ENCODE measurements at regions not wholly inside any gene's neighbourhood (a gene's known extent, or its start where the extent isn't known, plus 50 kb on each side); places are given as distances from the start of the nearest gene placed in this dataset.

DNA sequence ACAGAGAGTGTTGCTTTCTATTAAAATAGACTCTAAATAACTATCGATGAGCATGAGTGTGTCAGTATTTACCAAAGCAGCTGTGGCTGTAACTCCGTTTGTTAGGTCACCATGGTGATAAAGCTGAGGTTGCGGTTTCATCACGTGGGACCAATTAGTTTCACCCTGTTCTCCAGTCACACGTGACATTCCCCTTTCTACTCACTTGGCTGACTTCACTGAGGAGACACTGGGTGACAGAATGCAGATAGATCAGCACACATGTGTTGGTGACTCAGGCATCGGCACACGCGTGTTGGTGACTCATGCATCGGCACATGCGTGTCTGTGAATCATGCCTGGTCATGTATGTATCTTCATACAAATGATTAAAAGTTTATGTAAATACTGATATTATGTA lies 285.4 kb downstream of the THBS2 start:
- DNase-seq (ENCODE audit: low read depth), result peak; percentile 98

DNA sequence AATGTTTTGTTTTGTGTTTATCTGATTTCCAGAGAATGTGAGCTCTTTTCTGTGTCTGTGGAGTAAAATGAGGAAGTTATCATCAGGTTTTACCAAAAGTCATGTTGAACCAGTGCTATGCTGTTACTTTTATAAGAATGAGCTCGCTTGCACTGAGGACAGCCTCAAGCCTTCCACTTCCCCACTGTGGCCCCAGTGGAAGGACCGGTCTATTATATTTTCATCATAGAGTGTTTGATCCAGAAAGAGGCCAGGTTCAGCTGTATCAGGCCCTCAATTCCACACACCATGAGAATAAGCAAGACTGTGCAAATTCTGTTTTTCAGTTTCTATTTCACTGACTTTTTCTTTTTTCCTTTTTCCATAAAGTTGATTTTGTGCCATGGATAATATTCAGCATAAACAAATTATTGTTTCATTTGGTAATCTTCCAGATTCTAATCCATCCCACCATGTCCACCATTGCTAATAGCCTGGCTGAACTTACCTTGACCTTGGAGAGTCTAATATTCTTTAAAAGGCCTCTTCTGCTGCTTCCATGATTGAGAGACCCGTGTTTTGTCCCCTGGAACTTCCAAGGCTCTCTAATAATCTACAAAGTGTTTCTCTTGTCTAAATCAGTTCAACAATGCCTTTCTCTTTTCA lies 286.2 kb downstream of the THBS2 start:
- DNase-seq (ENCODE audit: low read depth), result no peak

DNA sequence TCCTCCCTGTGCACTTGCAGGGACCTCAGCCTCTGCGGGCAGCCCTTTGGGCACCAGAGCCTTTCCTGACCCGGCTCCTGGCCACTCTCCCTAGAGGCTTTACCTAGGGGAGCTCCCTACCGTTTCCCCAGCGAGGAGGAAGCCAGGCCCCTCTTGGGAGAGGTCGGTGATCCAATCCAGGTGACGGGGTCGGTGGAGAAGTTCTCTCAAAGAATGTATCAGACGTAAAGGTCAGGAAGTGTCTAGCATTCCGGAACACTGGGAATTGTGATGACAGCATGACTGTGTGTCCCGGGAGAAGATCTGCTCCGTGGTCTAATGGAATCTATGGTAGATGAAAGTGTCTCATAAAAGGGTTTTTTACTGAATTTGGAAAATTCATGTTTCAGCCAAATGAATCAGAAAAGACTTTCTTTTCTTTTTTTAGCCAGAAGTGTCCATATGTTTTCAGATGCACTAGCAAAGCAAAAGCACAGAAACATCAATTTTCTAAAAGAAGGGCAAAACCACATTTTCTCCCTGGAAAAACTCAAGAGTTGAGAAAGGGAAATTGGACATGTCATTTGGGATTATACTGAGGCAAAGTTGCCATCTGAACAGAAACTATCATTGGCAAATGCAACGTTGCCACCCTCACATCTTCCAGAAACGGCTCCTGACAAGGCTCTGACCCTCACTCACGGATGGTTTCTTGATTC lies 289.4 kb downstream of the THBS2 start:
- peak; percentile 74 for DNase-seq (ENCODE audit: low read depth)

DNA sequence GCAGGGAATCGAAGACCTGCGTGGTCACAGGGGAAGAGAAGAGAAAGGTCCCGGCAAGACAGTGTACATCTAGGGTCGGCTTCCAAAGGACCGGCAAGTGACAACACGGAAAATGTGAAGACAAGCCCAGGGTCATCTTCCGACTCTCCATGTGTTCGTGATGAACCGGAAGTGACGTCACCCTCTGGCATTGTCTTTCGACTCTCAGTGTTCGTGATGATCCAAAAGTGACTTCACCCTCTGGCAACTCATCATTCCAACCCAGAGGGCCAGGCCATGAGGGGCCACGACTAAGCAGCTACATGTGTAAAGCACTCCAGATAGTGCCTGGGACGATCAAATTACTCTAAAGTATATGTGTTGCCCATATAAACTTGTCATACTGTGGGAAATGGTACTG lies 290.8 kb downstream of the THBS2 start:
- no peak for DNase-seq (ENCODE audit: low read depth)

GRCh38 chr6:168961264-168961656 lies 292.4 kb downstream of the THBS2 start:
- no peak for DNase-seq (ENCODE audit: low read depth)

DNA sequence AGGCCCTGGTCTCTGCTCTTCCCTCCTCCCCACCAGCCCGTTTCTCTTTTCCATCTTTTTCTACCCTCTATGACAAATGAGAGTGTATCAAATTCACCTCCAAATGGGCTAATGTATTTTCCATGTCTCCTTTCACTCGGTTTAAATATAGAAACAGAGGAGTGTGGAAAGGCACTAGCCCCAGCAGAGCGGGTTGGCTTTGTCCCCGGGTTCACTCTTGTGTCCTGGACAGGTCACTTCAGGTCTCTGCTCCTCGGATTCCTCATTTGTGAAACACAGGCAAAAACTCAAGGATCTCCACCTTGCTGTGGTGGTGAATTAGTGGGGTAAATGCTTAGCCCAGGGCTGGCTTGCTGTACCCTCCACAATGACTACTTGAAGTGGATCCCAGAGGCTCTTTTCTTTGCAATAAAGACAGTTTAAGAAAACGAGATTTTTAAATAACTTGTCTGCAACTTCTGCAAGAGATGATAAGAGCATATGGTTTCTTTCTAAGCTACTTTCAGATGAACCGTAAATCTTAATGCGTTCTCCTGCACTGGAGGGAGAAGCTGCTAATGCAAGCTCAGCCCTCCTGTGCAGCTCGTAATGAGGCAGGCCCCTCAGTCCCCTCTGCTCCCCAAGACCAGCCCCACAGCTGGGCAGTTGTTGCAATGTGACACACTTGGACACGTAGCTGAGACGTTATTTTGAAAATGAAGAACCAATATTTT lies 292.9 kb downstream of the THBS2 start:
- DNase-seq (ENCODE audit: low read depth), result no peak

DNA sequence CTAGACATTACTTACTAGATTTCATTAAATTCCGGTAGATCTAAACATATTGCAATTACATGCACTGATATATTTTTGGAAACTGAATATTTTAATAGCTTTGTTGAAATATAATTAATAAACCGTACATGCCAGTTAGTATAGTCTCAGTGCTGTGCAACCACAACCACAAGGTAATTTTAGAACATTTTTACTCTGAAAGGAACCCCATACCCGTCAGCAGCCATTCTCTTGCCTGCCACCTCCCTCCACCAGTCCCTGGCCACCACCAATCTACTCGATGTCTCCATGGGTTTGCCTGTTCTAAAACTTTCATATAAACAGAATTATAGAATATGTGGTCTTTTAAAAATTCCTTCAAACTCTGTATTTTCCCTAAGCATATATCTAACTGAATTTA lies 293.9 kb downstream of the THBS2 start:
- no peak for DNase-seq (ENCODE audit: low read depth)

DNA sequence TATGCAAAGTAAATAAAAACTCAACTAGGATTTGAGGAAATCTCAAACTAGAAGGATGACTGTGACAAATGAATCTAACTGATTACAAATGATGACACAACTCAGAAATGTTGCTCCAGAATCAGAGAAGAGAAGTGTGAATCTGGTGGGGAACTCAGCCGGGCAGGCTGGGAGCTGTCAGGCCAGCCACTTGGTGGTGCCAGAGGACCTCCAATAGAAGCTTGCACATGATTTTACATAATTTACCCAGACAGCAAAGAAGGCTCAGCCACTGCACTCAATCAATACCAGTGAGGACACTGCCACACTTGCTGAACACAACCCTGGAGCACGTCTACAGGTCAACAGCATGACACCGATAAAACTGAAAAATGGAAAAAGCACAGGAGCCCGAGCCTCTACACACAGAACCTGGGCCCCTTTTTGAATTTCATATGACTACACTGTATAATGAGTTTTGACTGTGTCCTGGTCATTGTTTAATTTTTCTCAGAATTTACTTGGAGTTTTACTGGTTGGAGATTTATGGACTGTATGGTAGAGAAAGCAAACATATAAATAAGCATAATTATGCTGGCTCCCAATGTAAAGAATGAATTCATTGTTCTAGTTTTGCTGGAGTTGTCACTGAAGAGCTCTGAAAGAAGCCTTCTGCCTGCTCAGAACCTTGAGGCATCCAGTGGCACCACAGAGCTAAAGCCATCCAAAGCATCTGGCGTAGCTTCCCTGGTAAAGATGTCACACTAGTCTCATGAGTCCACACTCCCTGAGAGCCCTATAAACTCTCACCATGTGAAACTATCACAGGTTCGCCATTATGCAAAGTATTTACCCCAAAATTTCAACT lies 296.5 kb downstream of the THBS2 start:
- DNase-seq (ENCODE audit: low read depth), result no peak

- no peak for DNase-seq (ENCODE audit: low read depth)
Observed at GRCh38 chr6:168956141-168956838, 297.4 kb downstream of the THBS2 start.

DNA sequence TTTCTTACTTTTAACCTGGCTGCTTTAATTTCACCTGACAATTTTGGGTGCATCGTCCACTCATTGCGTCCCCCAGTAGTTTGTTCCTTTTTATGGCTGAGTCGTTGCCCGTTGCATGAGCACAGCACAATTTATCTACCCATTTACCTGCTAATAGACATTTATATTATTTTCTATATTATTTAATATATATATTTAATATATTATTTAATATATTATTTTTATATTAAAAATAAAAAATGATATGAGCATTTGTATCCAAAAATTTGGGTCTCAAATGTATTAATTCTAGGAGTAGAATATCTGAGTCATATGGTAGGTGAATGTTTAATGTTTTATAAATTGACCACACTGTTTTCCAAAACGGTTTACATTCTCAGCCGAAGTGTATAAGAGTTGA lies 300.2 kb downstream of the THBS2 start:
- no peak for DNase-seq (ENCODE audit: low read depth)

- no peak for DNase-seq (ENCODE audit: low read depth)
Observed at GRCh38 chr6:168951217-168951616, 302.4 kb downstream of the THBS2 start.

- DNase-seq (ENCODE audit: low read depth), result no peak
Observed at GRCh38 chr6:168950858-168951214, 302.8 kb downstream of the THBS2 start.

- DNase-seq (ENCODE audit: low read depth), result no peak
Observed at GRCh38 chr6:168949981-168950857, 303.4 kb downstream of the THBS2 start.

DNA sequence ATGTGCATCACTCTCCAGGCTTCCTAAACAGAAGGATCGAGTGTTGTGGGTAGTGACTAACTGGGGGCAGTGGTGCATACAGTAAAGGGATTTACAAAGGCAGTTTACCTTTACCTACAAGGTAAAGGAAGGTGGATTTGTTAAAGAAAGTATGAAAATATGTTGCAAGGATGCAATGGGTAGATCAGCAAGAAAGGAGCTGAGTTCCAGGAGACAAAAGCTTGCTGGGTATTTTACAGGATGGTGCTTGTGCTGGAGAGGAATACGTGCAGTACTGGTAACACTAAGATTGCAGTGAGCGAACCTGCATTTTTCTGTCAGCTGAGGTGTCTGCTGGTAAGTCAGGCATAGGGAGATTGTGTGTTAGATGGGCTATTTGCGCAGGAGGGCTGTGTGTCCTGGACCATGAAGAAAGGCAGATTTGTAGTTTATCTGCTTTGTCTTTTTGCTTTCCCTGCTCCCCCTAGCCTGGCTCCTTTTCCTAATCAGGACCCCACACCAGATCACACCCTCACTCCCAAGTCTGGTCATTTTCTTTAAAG lies 304.6 kb downstream of the THBS2 start:
- DNase-seq (ENCODE audit: low read depth), result no peak

DNA sequence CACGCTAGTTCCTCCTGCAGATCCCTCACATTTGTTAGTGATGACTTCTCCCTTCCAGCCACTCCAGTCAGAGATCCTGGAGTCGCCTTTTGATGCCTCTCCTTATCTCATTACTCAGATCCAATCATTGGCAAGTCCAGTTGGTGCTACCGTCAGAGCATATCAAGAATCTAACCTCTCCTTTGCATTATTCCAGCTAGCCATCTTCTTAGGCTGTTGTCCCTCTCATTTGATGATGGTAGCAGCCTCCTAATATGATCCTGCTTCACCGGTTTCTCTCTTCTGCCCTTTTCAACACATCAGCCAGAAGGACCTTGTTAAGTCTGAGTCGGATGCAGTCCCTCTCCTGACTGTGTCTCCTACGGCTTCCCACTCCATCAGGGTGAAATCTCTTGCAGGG lies 305.6 kb downstream of the THBS2 start:
- DNase-seq (ENCODE audit: low read depth), result no peak

- DNase-seq (ENCODE audit: low read depth), result no peak
Observed at GRCh38 chr6:168943231-168943905, 310.3 kb downstream of the THBS2 start.

GRCh38 chr6:168942646-168943045 lies 311.0 kb downstream of the THBS2 start:
- DNase-seq (ENCODE audit: low read depth), result no peak

- no peak for DNase-seq (ENCODE audit: low read depth)
Observed at GRCh38 chr6:168941036-168941435, 312.6 kb downstream of the THBS2 start.

- DNase-seq (ENCODE audit: low read depth), result no peak
Observed at GRCh38 chr6:168939796-168940195, 313.9 kb downstream of the THBS2 start.

GRCh38 chr6:168939041-168939440 lies 314.6 kb downstream of the THBS2 start:
- no peak for DNase-seq (ENCODE audit: low read depth)

Measured in GM04503 (cell line).